Eye (tissue), 1 donor: ENCODE measurements at regions not wholly inside any gene's neighbourhood (a gene's known extent, or its start where the extent isn't known, plus 50 kb on each side); places are given as distances from the start of the nearest gene placed in this dataset.

Source experiments
- DNase-seq: peaks from one replicate; pipeline ENCODE4 v3.0.0-alpha.2; 2015

DNA sequence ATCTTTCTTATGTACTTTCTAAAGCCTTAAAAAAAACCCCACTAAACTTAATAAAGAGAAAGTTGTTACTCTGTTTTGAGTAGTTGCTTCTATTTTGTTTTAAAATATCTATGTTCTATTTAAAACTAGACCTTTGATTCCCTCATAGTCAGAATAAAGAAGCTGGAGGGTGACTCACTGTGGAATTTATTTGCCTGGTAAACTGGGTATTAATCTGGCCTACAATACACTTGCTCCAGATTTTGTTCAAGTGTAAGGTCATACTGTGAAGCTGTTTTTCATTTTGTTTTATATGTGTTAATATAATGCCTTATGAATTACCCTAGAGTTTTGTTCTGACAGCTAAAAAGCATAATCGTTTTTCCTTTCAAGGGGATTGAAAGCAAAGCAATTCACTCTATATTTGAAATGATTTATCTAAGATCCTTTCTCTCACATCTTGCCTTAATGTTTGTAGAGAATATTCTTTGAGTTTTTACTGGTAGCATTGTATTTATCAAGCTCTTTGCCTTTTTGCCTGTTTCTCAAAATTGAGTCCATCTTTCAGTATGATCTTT, 277.4 kb upstream of the PITX2 start:
- DNase-seq: no peak

DNA sequence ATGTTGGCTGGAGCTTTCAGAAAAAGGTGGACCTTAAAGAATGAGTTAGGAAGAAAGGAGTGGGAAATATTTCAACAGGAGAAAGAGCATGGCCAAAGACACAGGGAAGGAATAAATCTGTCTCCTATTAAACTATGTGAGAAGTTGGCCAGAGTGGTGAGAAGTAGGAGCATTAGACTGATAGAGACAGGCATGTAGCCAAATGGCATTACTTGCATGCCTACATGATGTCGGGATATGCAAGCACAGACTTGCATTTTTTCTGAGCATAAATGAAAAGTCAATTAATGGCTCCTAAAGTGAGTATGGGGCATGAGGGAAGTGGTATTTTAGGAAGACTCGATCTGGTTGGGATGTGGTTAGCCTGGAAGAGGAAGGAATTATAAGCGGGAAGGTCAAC, 279.6 kb upstream of the PITX2 start:
- DNase-seq: no peak

GRCh38 chr4:110904435-110905065, 281.7 kb upstream of the PITX2 start:
- DNase-seq: peak; percentile 48

- no peak for DNase-seq
Measured at GRCh38 chr4:110905367-110905766, 282.5 kb upstream of the PITX2 start.

- no peak for DNase-seq
Measured at GRCh38 chr4:110907801-110908313, 285.0 kb upstream of the PITX2 start.

- no peak for DNase-seq
Measured at GRCh38 chr4:110914791-110915190, 291.9 kb upstream of the PITX2 start.

- DNase-seq: no peak
Measured at GRCh38 chr4:110915301-110915700, 292.4 kb upstream of the PITX2 start.

DNA sequence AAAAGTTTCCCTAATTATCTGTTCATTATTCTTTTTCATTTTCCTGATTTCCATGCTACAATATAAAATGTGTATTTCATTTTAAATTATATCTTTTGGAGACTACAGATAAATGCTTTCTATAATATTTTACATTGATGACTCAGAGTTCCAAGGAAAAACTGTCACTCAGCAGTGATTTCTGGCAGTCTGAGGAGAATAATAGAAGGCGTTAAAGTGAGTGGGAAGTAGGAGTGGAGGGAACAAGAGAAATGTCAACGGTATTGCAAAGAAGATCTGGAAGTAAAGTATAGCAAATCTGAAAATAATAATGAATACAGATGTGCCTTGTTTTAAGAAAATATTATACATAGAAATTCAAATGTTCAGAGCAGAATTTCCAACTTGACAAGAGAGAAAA, 293.6 kb upstream of the PITX2 start:
- no peak for DNase-seq

DNA sequence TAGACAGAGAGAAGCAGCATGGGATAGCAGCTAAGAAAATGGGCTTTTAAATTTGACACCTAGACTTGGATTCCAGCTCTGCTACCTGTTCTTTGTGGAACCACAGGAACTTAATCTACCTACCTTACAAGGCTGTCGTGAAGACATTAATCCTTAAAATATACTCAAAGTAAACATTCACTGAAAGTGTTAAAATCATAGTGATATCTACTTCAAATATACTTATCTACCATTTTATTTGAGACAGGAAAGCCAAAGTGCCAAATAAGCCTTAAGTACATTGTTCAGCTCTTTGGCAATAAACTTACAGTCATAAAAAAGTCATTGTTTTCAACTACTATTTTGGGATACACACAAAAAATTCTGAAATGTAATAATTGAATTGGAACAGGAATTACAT, 295.0 kb upstream of the PITX2 start:
- no peak for DNase-seq

DNA sequence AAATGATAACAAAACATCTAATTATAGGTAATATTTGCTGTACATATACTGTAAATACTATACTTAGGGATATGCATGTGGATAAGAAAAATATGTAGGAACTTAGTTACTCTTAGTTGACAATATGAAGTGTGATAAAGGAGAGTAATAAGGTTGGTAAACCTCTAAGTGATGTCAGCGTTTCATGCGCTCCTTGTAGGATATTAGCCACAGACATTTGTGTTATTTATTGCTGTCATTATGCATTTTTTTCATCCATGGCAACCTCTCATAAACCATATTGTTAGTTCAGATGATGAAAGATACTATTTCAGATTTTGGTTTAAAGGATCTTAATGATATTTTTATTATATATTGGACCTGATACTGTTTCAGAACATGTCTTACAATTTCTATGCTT, 298.1 kb upstream of the PITX2 start:
- no peak for DNase-seq

DNA sequence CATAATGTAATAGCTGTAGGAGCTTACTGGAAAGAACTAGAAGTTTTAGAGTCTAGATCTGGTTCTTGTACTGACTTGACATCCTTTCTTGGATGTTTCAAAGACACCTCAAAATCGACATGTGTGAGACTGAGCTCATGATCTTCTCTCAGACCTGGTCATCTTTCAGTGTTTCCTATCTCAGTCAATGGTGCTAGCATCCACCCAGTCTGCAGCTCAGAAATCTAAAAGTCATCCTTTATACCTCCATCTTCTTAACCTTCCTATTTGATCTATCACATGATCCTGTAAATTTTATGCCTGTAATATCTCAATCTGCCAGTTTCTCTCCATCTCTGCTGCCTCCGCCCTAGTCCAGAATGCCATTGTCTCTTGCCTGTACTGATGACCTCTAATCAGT, 301.9 kb upstream of the PITX2 start:
- no peak for DNase-seq

- no peak for DNase-seq
Measured at GRCh38 chr4:110926841-110927400, 304.0 kb upstream of the PITX2 start.

GRCh38 chr4:110933341-110933740, 310.5 kb upstream of the PITX2 start:
- no peak for DNase-seq

DNA sequence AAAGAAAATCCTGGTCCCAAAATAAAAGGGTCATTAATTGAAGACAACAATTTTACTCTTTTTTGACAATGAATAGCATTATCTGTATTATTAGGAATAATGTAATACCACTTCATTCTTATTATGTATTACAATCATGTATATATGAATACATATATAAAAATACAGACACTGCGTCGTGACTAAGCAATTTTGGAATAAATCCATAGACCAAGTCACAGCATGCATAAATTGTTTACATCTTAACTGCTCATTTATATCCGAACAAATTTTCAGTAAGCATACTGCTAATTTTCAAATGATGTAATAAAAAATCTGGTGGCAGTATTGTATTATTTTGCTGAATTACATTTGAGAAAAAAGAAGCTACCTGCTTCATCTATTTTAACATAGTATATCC, 321.6 kb upstream of the PITX2 start:
- no peak for DNase-seq

GRCh38 chr4:110945600-110945999, 322.7 kb upstream of the PITX2 start:
- no peak for DNase-seq

- DNase-seq: no peak
Measured at GRCh38 chr4:110949542-110949941, 326.7 kb upstream of the PITX2 start.

DNA sequence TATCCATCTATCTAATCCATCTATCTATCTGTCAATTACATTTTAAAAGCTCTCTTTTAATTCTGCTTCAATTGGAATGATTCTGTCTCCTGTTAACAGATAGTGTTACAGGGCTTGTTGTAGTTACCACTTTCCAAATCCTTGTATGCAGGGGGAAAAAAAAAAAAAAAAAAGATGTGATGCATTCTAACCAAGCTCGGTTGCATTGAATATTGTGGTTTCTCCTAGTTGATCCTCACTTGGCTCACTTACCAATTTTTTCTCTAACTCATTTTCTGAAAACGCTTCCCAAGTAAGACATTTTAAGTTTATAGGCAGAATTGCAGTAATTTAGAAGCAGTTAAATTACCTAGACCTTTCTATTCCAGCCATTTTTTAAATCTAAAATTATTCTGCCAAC, 327.9 kb upstream of the PITX2 start:
- no peak for DNase-seq

GRCh38 chr4:110953191-110953590, 330.3 kb upstream of the PITX2 start:
- DNase-seq: no peak

DNA sequence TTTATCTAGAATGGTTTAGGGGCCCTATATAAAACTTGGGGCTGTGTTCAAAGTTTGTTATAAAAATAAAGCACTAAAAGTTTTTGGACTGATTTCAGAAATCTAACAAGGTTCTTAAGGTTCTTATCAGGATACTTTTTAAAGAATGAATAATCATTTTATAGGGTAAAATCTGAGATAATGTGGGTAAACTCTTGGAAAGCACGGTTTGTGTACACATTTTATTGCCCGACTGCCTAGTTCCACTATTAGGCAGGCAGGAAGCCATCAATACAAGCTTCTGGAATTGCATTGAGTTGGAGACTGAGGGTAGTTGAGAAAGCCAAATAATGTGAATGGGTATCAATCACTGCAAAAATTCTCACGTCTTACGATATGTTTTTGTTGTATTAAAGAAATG, 331.0 kb upstream of the PITX2 start:
- DNase-seq: no peak

- DNase-seq: no peak
Measured at GRCh38 chr4:110955748-110956147, 332.9 kb upstream of the PITX2 start.

DNA sequence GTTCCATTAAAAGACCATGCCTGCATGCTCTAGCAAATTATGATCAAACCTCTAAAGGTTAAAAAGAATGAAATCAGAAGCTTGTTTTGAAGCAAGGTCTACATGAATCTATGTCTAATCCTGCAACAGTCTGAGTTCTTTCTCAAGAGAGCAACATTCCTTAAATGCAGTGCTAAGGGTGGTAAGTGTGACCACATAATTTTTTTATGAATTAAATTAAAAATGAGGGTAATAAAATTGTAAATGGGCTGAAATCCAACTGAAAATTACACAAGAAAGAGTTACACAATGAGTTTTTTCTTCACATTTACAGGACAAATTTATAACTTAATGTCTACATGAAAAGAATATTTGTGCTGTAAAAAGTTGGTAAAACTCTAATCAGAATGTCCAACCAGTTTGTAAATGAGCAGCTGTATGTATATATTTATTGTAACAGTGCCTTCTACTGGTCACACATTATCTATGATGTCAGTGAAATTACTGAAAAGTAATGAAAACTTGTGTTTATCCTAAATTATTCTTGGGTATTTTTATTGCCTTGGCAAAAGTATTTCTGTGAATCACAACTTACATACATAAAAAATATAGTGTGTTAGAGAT, 336.3 kb upstream of the PITX2 start:
- no peak for DNase-seq

- no peak for DNase-seq
Measured at GRCh38 chr4:110961066-110961465, 338.2 kb upstream of the PITX2 start.

DNA sequence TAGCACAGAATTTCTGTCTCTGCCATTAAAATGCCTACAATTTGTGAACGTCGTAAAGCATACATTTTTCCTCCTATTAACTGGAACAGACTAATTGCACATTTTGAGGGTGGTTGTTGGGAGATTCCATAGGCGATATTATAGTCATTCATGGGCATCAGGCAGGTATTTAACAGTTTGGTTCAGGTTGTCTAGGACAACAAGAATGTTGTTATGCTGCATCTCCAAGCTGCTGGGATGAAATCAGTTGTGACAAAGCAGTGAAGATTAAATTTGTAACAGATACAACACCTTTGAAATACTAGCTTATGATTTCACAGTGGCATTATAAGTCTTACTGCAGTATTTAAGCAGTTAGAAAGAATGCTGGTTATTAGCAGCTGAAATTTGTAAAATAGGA, 339.7 kb upstream of the PITX2 start:
- no peak for DNase-seq

DNA sequence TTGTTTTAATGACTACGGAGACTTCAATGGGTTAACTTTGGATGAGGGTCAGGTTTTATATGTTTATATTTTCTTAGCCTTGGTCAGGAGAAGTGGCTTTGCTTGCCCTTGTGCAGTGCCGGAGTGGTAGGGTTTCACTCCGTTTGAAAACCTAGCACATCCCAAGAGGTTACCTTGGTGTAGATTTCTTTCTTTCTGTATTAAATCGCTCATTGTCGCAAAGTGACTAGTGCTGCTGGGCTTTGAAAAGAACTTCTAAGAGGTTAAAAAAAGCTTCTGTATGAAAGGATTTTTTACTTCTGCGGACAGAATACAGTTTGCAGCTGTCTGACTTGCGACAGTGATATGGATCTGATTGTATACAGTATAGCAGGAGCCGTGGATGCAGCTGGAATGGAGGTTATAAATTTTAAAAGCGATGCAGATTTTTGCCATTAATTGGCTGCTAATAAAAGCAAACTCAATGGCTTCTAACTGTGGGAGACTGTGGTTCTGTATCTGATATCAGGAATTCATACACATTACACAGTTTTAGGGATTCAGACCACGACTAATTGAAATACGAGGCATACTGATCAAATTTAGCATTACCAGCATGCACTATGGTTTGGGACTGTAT, 340.9 kb upstream of the PITX2 start:
- no peak for DNase-seq
